DND-41 (cell line): ENCODE measurements at regions not wholly inside any gene's neighbourhood (a gene's known extent, or its start where the extent isn't known, plus 50 kb on each side); places are given as distances from the start of the nearest gene placed in this dataset.

Experiments used
- ATAC-seq: fragments of 200-7000 bp; cut with Tn5 transposase; 3 replicates; pipeline ENCODE4 v1.9.1; 2021; ENCODE audit warnings: low read depth; ENCODE audit not compliant: insufficient read depth
- DNase-seq: peaks from one replicate; pipeline ENCODE4 v3.0.0-alpha.2; 2020
- H2AFZ ChIP-seq: 2 replicates; pipeline ENCODE4 v1.6.0; 2012; ENCODE audit warnings: low read depth, low read length
- H3K27ac ChIP-seq: 2 replicates; pipeline ENCODE4 v1.5.1; 2012; ENCODE audit warnings: low read length, inconsistent platforms
- H3K27me3 ChIP-seq: fragments of 200-600 bp; sonication (generic); 2 replicates; pipeline ENCODE4 v1.6.0; 2012; ENCODE audit warnings: low read length, mild to moderate bottlenecking, inconsistent platforms; ENCODE audit not compliant: insufficient read depth, poor library complexity
- H3K36me3 ChIP-seq: 2 replicates; pipeline ENCODE4 v1.5.1; 2012; ENCODE audit warnings: low read length, inconsistent platforms; ENCODE audit not compliant: insufficient read depth
- H3K4me1 ChIP-seq: 2 replicates; pipeline ENCODE4 v1.5.1; 2012; ENCODE audit warnings: mild to moderate bottlenecking, low read length; ENCODE audit not compliant: insufficient read depth
- H3K4me2 ChIP-seq: 2 replicates; pipeline ENCODE4 v1.6.0; 2012; ENCODE audit warnings: mild to moderate bottlenecking, moderate library complexity, low read length, inconsistent platforms; ENCODE audit not compliant: insufficient read depth
- H3K4me3 ChIP-seq, 2 experiments: fragments of 200-600 bp in 1 of 2; shearing (Covaris generic) in 1 of 2; 2 replicates each; pipeline ENCODE4 v1.5.1; 2012 to 2016; ENCODE audit warnings: inconsistent platforms in 2 of 2, low read length in 2 of 2, mild to moderate bottlenecking in 2 of 2, low read depth in 1 of 2, moderate library complexity in 1 of 2
- H3K79me2 ChIP-seq: 2 replicates; pipeline ENCODE4 v1.6.0; 2012; ENCODE audit warnings: low read length, inconsistent platforms; ENCODE audit not compliant: insufficient read depth
- H3K9ac ChIP-seq: 2 replicates; pipeline ENCODE4 v1.6.0; 2012; ENCODE audit warnings: low read depth, mild to moderate bottlenecking, inconsistent platforms, low read length, moderate library complexity
- H3K9me3 ChIP-seq: 2 replicates; pipeline ENCODE4 v1.5.1; 2012; ENCODE audit warnings: low read length, moderate library complexity, mild to moderate bottlenecking, inconsistent platforms; ENCODE audit not compliant: insufficient read depth, severe bottlenecking
- H4K20me1 ChIP-seq: 2 replicates; pipeline ENCODE4 v1.6.0; 2012; ENCODE audit warnings: low read length; ENCODE audit not compliant: insufficient read depth
- EZH2 ChIP-seq: IDR thresholded peaks from 3 replicates; pipeline ENCODE4 v1.6.1; 2012; ENCODE audit warnings: borderline replicate concordance, low read depth, mild to moderate bottlenecking, moderate library complexity, low read length, inconsistent platforms; ENCODE audit not compliant: severe bottlenecking
- TF ChIP-seq, protein P1 (sequence below): IDR thresholded peaks from 2 replicates; pipeline ENCODE4 v1.5.1; 2012; ENCODE audit warnings: borderline replicate concordance, low read length, moderate library complexity, mild to moderate bottlenecking; ENCODE audit not compliant: poor library complexity, severe bottlenecking; ENCODE audit errors: extremely low read depth

- DNase-seq (no peak), ATAC-seq (peak; percentile 39; the same call in 1 of the 3 replicates)
- Histone ChIP-seq H3K79me2 (no peaks in the 10 kb centered on the region), H3K27me3 (no peaks in the 10 kb centered on the region), H3K4me2 (no peak overlapping the region), H3K9me3 (no peaks in the 10 kb centered on the region), H3K27ac (no peak overlapping the region), H3K4me1 (no peaks in the 10 kb centered on the region), H3K36me3 (no peaks in the 10 kb centered on the region), H3K4me3 (no peak overlapping the region), H4K20me1 (no peaks in the 10 kb centered on the region), H2AFZ (no peak overlapping the region), H3K9ac (no peak overlapping the region)
- TF ChIP-seq, protein P1, sequence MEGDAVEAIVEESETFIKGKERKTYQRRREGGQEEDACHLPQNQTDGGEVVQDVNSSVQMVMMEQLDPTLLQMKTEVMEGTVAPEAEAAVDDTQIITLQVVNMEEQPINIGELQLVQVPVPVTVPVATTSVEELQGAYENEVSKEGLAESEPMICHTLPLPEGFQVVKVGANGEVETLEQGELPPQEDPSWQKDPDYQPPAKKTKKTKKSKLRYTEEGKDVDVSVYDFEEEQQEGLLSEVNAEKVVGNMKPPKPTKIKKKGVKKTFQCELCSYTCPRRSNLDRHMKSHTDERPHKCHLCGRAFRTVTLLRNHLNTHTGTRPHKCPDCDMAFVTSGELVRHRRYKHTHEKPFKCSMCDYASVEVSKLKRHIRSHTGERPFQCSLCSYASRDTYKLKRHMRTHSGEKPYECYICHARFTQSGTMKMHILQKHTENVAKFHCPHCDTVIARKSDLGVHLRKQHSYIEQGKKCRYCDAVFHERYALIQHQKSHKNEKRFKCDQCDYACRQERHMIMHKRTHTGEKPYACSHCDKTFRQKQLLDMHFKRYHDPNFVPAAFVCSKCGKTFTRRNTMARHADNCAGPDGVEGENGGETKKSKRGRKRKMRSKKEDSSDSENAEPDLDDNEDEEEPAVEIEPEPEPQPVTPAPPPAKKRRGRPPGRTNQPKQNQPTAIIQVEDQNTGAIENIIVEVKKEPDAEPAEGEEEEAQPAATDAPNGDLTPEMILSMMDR = no peak
- TF ChIP-seq EZH2 = no peak
These were observed 197.5 kb downstream of the CCNG2 start for GRCh38 chr4:77354550-77354949.

DNA sequence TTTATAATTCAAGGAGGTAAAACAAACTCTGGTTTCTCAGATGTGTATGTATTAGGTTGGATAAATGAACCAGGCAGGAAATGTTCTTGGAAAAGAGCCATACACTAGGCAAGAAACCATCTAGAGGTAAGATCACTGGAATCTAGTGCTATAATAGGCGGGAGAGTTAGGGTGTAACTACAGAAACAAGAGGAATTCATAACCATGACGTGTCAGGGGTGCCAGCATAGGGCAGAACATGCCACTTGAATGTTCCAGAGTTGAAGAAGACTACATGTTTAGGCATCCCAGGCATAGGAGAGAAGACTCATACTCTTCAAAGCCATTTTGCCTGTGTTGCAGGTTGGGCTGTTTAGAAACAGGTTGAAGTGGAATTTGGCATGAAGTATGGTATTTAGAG is 198.7 kb downstream of the CCNG2 start:
- Histone ChIP-seq H3K4me3 (no peak overlapping the region), H3K9ac (no peak overlapping the region), H2AFZ (no peak overlapping the region), H4K20me1 (no peaks in the 10 kb centered on the region), H3K4me2 (no peak overlapping the region), H3K9me3 (no peaks in the 10 kb centered on the region), H3K79me2 (no peaks in the 10 kb centered on the region), H3K27ac (no peak overlapping the region), H3K36me3 (no peaks in the 10 kb centered on the region), H3K4me1 (no peaks in the 10 kb centered on the region), H3K27me3 (no peaks in the 10 kb centered on the region)
- DNase-seq (no peak), ATAC-seq (no peak)
- TF ChIP-seq, protein P1 = no peak
- no peak for TF ChIP-seq EZH2

DNA sequence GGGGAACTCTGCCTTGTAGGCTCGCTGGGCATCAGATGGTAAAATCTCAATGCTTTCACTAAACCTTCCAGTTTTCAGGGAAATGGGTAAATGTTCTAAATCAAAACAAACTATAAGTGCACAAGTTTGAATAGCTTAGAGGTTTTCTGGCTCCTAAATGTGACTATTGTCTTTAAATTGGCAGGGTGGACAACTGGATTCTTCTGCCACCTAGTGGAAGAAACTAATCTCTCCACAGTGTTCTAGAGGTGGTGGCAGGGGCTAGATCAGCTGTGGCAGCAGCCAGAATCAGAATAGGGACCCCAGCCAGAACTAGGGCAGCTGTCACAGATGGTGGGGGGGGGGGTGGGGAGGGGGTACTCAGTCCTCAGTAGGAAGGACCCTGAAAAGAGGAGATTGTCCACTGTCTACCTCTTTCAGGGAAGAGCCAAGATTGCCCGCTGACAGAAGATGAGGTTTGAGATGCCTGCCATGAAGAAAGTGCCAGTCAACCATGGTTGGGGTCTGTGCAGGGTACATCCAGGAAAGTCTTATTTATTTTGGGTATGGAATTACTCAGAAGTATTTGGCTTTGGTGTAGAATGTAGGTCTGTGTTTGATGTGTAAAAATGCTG is 201.4 kb downstream of the CCNG2 start:
- Histone ChIP-seq H3K4me3 (no peak overlapping the region), H3K27ac (no peak overlapping the region), H3K27me3 (no peaks in the 10 kb centered on the region), H3K9me3 (no peaks in the 10 kb centered on the region), H3K4me2 (no peak overlapping the region), H2AFZ (no peak overlapping the region), H3K9ac (no peak overlapping the region), H4K20me1 (no peaks in the 10 kb centered on the region), H3K79me2 (no peaks in the 10 kb centered on the region), H3K36me3 (no peaks in the 10 kb centered on the region), H3K4me1 (no peaks in the 10 kb centered on the region)
- peak; percentile 80 for ATAC-seq
- no peak for TF ChIP-seq EZH2
- TF ChIP-seq, protein P1 = peak; percentile 73
- peak; percentile 24 for DNase-seq

- Histone ChIP-seq H3K79me2 (no peaks in the 10 kb centered on the region), H3K27ac (no peak overlapping the region), H3K4me2 (no peak overlapping the region), H3K9me3 (no peaks in the 10 kb centered on the region), H3K36me3 (no peaks in the 10 kb centered on the region), H4K20me1 (no peaks in the 10 kb centered on the region), H3K9ac (no peak overlapping the region), H3K4me1 (no peaks in the 10 kb centered on the region), H3K27me3 (no peaks in the 10 kb centered on the region), H3K4me3 (no peak overlapping the region), H2AFZ (no peak overlapping the region)
- no peak for TF ChIP-seq EZH2
- TF ChIP-seq, protein P1 = no peak
- no peak for DNase-seq
- no peak for ATAC-seq
These were observed 203.4 kb downstream of the CCNG2 start for GRCh38 chr4:77360451-77360850.
